Stimulated activated CD8-positive, alpha-beta memory T cell treated with anti-CD3 and anti-CD28 coated beads, Interleukin-4, amount 100 ng/mL, for 4 hours (primary cell): ENCODE measurements at regions not wholly inside any gene's neighbourhood (a gene's known extent, or its start where the extent isn't known, plus 50 kb on each side); places are given as distances from the start of the nearest gene placed in this dataset.
"Not testable (repeated sequence)": the region's sequence is repeated elsewhere in the genome, so short reads cannot be mapped to it uniquely, and the experiment has no call there.

ENCODE experiments used
- DNase-seq, 2 donors: peaks; one replicate each; pipeline ENCODE4 v3.0.0-alpha.2; 2020; ENCODE audit warnings: low read depth in 2 of 2, low spot score in 1 of 2

DNA sequence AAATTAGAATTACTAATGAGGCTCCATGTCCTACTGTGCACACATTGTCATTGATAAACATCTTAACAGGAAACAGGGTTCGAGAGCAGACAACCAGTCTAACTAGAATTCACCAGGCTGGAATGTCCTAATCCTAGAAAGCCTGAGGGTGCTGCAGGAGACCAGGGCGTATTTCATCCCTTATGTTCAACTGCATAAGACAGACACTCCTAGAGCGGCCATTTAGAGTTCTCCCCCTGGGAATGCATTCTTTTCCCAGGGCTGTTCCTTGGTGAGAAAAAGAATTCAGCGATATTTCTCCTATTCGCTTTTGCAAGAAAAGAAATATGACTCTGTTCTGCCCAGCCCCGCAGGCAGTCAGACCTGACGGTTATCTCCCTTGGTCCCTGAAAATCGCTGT, 486.0 kb downstream of the REEP3 start:
- no peak for DNase-seq

DNA sequence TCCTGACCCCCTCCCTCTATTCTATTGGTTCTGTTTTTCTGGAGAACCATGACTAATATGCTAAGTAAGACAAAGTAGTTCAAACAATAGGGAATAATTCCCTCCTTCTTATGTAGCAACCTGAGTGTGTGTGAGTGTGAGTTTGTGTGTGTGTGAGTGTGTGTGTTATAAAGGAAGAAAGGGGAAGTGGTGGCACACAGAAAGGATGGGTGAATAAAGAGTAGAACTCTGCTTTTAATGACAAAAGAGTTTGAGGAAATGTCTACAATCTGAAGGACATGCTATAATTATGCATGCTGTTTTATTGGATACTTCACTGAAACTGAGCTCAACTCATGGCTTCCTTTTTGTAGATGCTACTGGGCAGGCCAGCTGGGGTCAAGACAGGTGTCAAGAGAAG, 489.5 kb downstream of the REEP3 start:
- DNase-seq: no peak

DNA sequence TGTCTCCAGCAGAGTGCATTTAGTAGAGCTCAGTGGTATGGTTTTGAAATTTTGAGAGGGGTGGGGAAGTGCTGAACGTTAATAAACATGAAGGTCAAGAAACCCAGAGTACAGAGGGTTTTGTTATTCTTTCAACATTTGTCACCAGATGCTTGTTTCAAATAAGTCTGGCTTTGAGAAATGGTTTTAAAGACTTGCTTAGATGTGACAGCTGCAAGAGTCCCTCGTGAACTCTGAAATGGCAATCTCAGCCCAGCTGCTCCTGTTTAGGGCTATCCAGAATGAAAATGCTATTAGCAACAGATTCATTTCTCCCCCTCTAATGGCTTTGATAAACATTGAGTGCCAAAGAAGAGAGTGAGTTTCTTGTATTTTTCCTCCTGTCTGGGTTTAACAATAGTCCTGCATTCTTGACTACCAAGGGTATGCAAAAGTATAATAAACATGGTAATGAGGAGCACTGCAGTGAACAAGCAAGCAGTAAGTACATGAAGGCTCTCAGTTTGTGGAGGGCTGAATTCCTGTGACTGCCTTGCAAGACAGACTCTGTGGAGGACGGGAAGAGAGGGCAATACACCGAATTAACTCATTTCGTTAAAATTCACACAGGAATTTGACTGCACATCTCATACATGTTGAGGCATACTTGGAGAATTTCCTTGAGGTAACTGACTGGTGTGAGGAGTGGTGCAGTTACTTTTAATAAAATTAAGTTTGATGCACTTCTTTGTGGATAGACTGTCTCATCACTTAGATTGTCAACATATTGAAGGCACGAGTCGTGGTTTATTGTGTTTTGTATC, 490.9 kb downstream of the REEP3 start:
- no peak for DNase-seq

DNA sequence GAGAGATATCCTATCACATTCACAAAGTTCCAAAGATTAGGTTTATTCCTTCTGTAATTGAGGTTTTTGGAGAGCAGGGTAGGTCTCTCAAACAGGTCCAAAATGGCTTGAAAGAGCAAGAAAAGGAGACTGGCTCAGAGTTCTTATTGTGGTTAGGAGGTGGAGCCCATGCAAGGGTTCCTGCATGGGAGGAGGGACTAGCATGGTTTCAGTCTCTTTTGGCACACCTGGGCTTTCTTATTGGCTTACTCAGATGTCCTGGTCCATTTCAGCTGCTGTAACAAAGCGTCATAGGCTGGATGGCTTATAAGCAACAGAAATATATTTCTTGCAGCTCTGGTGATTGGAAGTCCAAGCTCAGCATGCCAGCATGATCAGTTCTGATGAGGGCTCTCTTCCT, 493.1 kb downstream of the REEP3 start:
- no peak for DNase-seq

DNA sequence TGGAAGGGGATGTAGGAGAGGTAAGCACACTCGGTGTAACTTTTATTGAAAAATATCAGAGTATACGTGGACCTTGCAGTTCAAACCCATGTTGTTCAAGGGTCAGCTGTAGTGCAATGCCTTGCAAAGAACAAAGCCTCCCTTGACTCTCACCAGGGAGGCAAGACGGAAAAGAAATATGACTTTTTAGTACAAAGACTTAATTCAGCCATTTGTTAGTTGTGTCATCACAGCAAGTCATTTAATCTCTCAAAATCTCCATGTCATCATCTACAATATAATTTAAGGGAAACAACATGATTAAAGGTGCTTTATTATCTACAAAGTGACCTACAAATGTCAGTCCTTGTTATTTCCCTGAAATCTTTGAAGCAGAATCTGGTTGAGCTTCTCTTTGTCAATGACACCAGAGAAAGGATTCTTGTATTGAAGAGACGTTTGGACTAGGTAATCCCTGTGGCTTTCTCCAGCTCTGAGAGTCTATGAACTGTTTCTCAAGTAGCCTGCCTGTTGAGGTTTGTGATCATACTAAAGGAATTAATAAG, 502.8 kb downstream of the REEP3 start:
- no peak for DNase-seq

DNA sequence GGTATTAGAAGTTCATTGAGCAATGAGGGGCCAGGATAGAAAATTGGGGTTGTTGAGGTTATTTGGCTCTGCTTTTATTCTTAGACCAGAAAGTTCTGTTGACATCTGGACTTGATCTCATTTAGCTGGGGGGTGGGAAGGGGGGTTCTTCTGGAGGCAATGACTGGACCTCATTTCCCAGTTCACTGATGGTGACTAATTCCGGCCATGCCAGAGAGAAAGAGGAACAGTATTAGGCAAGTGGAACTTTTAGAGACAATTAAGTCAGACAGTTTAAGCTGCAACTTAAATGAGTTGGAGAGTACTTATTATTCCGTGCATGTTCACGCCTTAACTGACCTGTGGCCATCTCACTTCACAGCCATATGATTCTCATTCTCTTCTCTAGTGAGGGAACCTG, 512.5 kb downstream of the REEP3 start:
- no peak for DNase-seq

DNA sequence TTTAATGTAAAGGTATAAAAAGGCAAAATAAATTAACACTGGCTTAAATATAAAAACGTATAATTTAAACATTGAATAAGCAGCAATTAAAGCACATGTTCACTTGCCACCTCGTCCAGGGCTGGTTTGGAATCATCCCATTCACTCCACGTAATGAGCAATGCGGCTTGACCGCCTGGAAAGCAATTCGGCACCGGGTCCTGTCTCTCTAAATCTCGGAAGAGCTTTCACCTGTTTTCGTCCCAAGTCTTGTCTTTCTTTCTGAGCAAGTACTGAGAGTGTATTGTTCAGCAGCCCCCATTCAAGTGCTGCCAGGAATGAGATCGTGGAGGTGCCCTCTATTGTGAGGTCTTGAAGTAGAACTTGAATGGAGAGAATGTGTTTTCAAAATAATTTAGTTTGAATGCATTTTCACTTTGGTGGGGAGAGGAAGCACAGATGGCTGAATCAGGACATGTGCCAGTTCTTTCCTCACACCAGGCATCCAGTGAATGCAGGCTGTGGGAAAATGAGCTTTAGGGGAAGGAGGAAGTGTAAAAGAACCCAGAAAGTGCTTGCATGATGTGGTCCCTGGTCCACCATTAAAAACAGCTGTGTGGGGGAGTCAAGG, 515.2 kb downstream of the REEP3 start:
- no peak for DNase-seq

DNA sequence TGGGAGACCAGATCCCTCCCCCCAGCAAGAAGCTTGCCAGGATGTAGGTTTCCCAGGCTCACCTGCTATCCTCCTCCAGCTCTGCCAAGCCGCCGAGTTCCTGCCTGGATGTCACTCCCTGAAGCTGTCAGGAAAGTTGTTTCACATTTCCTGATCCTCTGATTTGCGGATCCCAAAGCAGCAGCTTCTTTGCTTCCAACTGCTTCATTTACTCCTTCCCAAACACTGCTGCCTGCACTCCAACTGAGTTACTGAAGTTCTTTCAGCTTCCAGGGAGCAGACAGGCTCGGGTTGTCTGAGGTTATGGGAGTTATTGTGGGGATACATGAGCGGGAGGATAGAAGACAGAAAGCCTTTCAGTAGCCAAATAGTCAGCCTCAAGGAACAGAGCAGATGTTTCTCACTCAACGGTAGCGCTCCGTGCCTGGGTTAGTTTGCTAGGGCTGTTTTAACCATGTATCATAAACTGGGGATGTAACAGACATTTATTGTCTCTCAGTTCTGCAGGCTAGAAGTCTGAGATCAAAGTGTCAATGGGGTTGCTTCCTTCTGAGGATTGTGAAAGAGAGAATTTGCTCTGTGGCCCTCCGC, 516.0 kb downstream of the REEP3 start:
- no peak for DNase-seq

DNA sequence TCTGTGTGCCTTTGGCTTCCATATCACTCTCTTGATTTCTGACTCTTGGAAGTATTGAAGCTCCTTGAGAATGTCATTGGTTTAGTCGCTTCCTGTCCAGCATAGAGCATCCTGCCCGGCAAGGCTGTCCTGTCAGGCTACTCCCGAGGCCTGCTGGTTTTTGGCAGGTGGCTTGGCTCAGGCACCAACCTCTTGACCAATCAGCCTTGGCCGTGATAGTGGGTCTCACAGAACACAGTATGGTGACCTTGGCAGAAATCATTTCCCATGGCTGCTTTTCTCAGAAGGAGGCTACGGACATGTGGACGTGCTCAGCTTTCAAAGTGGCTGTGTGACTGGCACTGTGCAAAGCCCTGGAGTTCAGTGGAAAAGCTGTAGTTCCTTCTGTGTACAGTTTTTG, 516.9 kb downstream of the REEP3 start:
- no peak for DNase-seq

DNA sequence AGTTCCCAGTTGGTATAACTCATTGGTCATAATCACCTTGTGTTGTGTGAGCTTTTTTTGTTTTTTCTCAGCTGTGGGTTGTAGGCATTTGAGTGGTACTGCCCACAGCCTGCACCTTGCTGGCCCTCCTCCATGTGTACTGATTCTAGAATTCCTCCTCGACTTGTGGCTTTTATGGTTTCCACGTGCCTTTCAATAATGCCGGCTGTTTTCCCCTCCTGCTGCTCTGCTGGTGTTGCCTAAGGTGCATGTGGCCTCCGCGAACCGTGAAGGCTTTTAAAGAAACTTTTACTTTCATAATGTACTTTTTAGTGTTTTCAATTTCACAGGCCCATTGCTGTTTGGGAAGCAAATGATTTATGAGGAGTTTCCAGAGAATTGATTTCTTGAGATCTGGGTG, 518.0 kb downstream of the REEP3 start:
- DNase-seq: no peak

DNA sequence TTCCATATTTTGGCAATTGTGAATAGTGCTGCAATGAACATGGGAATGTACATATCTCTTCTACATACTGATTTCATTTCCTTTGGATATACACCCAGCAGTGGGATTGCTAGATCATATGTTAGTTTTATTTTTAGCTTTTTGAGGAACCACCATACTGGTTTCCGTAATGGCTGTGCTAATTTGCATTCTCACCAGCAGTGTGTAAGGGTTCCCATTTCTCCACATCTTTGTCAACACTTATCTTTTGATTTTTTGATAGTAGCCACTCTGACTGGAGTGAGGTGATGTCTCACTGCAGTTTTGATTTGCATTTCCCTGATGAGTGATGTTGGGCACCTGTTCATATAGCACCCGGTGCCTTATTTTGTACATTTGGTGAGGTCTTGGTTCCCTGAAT, 519.6 kb downstream of the REEP3 start:
- DNase-seq: no peak

DNA sequence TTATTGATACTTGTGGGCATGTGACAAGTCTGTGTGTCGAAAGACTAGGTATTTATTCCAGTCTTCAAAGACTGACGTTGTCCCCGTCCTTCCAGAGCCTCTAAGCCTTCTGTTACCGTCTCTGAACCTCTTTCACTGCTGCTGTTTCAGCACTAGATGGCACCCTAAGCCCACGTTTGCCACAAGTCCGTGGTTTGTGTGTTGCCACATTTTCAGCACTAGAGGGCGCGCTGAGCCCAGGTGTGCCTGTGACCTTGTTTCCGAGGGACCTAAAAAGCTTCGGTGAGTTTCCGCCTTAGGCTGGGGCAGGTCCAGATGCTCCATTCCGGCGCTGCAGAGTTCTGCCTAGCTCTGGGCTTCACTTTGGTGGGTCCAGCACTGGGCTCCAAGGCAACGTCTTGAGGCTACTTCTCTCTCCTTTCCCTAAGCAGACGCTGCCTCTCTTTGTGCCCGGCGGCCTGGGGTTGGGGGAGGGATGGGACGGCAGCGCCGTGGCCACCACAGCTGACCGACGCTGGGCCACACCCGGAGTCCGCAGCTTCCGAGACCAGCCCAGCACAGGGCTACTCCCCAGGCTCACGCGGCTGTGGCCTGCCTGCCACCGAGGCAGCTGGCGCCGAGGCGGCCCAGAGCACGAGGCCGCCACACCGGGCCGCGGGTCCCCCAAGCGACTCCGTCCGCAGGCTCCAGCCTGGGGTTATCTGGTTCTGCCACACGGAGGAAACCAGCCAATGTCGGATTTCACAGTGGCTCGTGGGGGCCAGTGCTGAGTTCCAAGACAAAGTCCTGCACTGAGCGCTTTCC, 520.2 kb downstream of the REEP3 start:
- DNase-seq: peak; percentile 28 to 52

DNA sequence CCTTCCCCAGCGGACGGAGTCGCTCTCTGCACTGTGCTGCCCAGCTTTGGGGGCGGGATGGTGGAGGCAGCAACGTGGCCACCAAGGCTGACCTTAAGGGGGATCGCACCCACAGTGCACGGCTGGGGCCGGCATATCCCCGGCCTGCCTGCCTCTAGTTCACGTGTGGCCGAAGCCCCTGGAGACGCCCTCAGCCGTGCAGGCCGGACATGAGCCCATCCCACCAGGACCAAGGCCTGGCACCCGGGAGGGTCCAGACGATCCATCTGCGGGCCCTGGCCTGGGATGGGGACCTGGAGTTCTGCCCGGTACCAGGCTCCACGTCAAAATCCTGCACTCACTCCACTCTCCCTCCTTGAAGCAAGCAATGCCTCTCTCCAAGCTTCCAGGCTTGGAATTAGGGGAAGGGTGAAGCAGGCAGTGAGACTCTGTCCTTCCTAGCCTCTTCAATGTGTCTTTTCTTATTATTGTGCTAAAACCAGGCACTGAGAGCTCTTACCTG, 520.8 kb downstream of the REEP3 start:
- no peak for DNase-seq

DNA sequence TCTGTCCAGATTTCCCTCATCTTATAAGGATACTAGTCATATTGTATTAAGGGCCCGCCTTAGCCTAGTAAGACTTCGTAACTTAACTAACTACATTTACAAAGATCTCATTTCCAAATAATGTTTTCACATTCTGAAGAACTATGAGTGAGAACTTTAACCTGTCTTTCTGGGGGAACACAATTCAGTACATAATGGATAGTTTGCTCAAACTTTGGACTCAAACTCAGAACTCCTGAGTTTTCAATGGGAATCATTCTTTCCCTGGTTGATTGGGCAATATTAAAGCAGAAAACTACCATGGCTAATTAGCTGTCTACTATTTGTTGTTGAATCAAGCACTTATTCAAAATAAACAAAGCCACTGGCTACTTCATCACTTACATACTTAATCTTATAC, 522.9 kb downstream of the REEP3 start:
- no peak for DNase-seq

DNA sequence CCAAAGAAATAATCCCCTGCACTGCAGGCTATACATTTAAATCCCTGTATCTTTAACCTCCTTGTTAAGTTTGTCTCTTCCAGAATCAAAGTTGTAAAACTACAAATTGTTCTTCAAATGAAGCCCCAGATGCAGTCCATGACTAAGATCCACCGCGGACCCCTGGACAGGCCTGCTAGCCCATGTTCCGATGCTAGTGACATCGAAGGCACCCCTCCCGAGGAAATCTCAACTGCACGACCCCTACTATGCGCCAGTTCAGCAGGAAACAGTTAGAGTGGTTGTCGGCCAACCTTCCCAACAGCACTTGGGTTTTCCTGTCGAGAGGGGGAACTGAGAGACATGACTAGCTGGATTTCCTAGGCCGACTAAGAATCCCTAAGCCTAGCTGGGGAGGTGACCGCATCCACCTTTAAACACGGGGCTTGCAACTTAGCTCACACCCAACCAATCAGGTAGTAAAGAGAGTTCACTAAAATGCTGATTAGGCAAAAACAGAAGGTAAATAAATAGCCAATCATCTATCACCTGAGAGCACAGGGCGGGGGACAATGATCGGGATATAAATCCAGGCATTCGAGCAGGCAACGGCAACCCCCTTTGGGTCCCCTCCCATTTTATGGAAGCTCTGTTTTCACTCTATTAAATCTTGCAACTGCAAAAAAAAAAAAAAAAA, 523.9 kb downstream of the REEP3 start:
- DNase-seq: not testable (repeated sequence)

DNA sequence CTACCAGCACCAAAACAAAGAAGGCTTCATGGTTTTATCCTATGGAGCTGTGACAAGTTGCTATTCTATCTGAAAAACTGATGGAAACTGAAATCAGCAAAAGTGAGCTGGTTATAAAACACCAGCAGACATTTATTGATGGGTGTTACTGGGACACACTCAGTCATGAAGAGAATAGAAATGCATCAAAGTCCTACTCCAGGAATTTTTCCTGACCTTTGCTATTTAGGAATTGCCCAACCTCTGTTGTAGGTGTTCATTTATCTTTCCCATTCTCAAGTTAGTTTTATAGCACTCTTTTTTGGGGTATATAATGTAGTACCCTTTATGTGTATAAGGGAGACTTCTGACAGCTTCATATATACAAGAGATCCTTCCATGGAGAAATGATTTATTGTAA, 533.2 kb downstream of the REEP3 start:
- DNase-seq: no peak

DNA sequence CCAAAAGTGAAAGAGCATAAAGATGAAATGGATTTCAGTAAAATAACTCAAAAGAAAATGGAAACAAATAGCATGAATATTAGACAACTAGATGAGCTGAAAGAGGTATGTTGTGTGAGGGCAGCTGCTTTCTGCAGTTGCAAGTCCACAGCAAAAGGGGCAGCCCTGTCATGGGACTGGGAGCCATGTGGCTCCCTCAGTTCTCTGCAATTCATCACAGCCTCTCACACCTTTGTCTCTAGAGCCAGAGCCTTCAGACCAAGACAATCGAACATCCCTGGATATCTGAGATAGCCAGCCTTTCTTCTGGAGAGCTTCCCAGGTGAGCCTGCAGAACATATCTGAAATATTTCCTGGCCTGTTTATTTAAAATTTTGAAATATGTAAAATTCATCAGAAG, 538.7 kb downstream of the REEP3 start:
- DNase-seq: no peak

DNA sequence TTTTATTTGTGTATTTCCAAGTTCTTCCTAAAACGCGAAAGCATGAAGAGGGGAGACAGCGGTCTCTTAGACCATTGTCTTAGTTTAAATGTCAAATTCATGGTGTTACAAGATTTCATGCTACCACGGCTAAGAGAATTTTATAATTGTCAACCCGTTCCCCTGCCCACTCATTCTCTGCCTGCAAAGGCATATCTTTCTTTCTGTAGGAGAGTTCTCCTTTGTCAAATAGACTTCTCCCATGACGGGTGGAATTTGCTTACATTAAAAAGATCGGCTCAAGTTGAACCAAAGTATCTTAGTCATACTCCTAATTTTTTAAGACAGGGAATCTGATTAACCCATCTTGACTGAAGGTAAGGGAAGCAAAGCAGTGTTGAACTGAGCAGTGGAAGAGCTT, 539.2 kb downstream of the REEP3 start:
- DNase-seq: no peak

DNA sequence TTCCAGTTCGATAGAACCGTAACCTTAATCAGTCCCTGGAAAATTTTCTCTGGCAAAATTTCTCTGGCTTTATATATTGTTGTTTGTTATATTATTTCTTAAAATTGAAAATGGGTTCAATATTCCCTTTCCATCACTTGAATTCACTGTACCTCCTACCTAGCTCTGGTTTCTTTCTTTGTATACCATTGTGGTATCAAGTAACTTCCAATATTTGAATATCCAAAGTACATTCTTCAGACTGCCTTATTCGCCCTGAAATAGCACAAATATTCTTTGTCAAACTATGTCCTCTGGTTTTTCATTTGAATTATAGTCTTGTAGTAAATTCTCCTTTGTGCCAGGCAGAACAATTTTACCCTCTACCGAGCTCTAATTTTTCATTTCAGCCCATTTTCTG, 541.6 kb downstream of the REEP3 start:
- DNase-seq: no peak

DNA sequence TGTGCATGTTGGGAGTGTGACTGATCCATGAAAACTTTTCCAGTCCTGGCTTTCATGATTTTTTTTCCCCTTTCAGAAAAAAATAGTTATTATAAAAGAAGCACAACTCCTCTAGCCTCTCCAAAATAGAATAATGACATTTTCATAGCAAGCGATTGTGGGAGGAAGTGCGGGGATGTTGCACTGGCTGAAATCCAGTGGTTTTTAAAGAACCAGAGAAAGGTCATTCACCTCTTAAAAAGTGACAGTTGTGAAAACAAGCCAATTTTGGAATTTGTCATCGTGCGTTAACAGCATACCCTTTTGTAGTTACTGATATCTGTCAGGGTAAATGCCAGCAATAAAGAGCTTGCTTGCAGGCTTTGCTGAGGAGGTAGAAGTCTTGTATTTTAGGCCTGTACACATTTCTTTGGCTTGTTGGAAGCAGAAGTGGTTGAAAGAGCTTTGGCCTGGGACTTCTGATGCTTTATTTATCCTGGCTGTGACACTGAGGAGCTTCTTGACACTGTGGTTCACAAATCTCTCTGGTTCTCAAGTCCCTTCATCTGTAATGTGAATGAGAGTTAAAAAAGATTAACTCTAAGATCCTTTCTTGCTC, 545.9 kb downstream of the REEP3 start:
- no peak for DNase-seq
